Fibroblast of skin of left quadriceps (primary cell): ENCODE measurements at regions not wholly inside any gene's neighbourhood (a gene's known extent, or its start where the extent isn't known, plus 50 kb on each side); places are given as distances from the start of the nearest gene placed in this dataset.

Source experiments
- DNase-seq, 2 experiments: peaks; one replicate each; pipeline ENCODE4 v3.0.0-alpha.2; 2013; ENCODE audit warnings: low read depth in 2 of 2

GRCh38 chr20:4559106-4559505, 127.2 kb upstream of the PRNP start:
- DNase-seq: no peak

- no peak for DNase-seq
These were observed 129.5 kb upstream of the PRNP start for GRCh38 chr20:4556781-4557180.

- DNase-seq: peak in 1 of 2 experiments; percentile 18
These were observed 130.9 kb upstream of the PRNP start for GRCh38 chr20:4555188-4555890.

GRCh38 chr20:4554346-4554745, 131.9 kb upstream of the PRNP start:
- DNase-seq: no peak

GRCh38 chr20:4552075-4552640, 134.1 kb upstream of the PRNP start:
- no peak for DNase-seq

GRCh38 chr20:4550740-4551139, 135.5 kb upstream of the PRNP start:
- DNase-seq: no peak

GRCh38 chr20:4549711-4550259, 136.5 kb upstream of the PRNP start:
- no peak for DNase-seq

GRCh38 chr20:4548552-4548951, 137.7 kb upstream of the PRNP start:
- DNase-seq: no peak

GRCh38 chr20:4546786-4547185, 139.5 kb upstream of the PRNP start:
- DNase-seq: peak; percentile 72 to 73

- DNase-seq: no peak
These were observed 139.9 kb upstream of the PRNP start for GRCh38 chr20:4546342-4546741.

- DNase-seq: peak; percentile 88 to 92
These were observed 140.7 kb upstream of the PRNP start for GRCh38 chr20:4545526-4545925.

GRCh38 chr20:4544765-4545164, 141.5 kb upstream of the PRNP start:
- DNase-seq: peak; percentile 45 to 51

- DNase-seq: no peak
These were observed 144.0 kb upstream of the PRNP start for GRCh38 chr20:4542270-4542669.

- DNase-seq: no peak
These were observed 151.9 kb upstream of the PRNP start for GRCh38 chr20:4534315-4534714.

- no peak for DNase-seq
These were observed 152.7 kb upstream of the PRNP start for GRCh38 chr20:4533368-4534133.

GRCh38 chr20:4532772-4533171, 153.5 kb upstream of the PRNP start:
- no peak for DNase-seq

GRCh38 chr20:4524792-4525191, 161.5 kb upstream of the PRNP start:
- DNase-seq: no peak

GRCh38 chr20:4524307-4524706, 161.9 kb upstream of the PRNP start:
- no peak for DNase-seq

GRCh38 chr20:4522310-4522709, 163.9 kb upstream of the PRNP start:
- DNase-seq: no peak

- DNase-seq: no peak
These were observed 164.9 kb upstream of the PRNP start for GRCh38 chr20:4521170-4521968.

- DNase-seq: no peak
These were observed 166.7 kb upstream of the PRNP start for GRCh38 chr20:4519534-4519933.

- no peak for DNase-seq
These were observed 169.4 kb upstream of the PRNP start for GRCh38 chr20:4516876-4517275.
